ENCODE measurements at regions not wholly inside any gene's neighbourhood (a gene's known extent, or its start where the extent isn't known, plus 50 kb on each side); places are given as distances from the start of the nearest gene placed in this dataset.

- Histone ChIP-seq H2BK120ac (replicated peaks; ENCODE audit: low read depth, low read length) (no peak overlapping the region), H3K27ac (ENCODE audit: low read depth, low read length) (no peak overlapping the region), H2AFZ (ENCODE audit: low read length) (no peak overlapping the region), H3K27me3 (replicated peaks in 1 of 4; ENCODE audit: control insufficient read depth in 3 of 4, extremely low read depth in 1 of 4, insufficient read depth in 3 of 4, low read length in 3 of 4) (no peaks in the 10 kb centered on the region), H3K14ac (ENCODE audit: insufficient read length) (no peak overlapping the region), H3K79me2 (ENCODE audit: control insufficient read depth in 1 of 2, insufficient read depth in 2 of 2, low read length in 2 of 2) (no peaks in the 10 kb centered on the region), H3K23ac (ENCODE audit: insufficient read length) (no peak overlapping the region), H2BK12ac (ENCODE audit: low read depth, low read length) (no peak overlapping the region), H4K5ac (ENCODE audit: insufficient read length, low read depth, low read length) (no peak overlapping the region), H3K9ac (replicated peaks in 1 of 4; ENCODE audit: extremely low read depth in 1 of 4, low read depth in 3 of 4, low read length in 3 of 4) (no peak overlapping the region), H4K20me1 (replicated peaks in 1 of 2; ENCODE audit: control insufficient read depth in 1 of 2, insufficient read depth in 2 of 2, low read length in 2 of 2) (no peaks in the 10 kb centered on the region), H2AK5ac (ENCODE audit: low read depth, low read length) (no peak overlapping the region), H3K9me3 (ENCODE audit: insufficient read depth in 2 of 2, low read depth in 1 of 2, low read length in 1 of 2) (no peaks in the 10 kb centered on the region), H3K79me1 (ENCODE audit: low read depth, low read length) (no peaks in the 10 kb centered on the region), H3K56ac (replicated peaks; ENCODE audit: insufficient read length, low read depth, low read length) (no peak overlapping the region), H3K4ac (replicated peaks; ENCODE audit: insufficient read length, low read depth, low read length) (no peak overlapping the region), H4K91ac (replicated peaks; ENCODE audit: insufficient read length, low read length) (no peak overlapping the region), H3K36me3 (ENCODE audit: control insufficient read depth in 2 of 4, insufficient read depth in 4 of 4, low read length in 3 of 4) (no peaks in the 10 kb centered on the region), H3K23me2 (ENCODE audit: low read depth, low read length) (no peaks in the 10 kb centered on the region), H3K18ac (ENCODE audit: extremely low read depth, low read length) (no peak overlapping the region), H2BK20ac (ENCODE audit: low read length) (no peak overlapping the region), H2BK5ac (ENCODE audit: low read depth, low read length) (no peak overlapping the region), H3K4me3 (ENCODE audit: extremely low read depth in 1 of 4, insufficient read depth in 2 of 4, low read depth in 3 of 4, low read length in 4 of 4) (no peak overlapping the region), H3K4me2 (ENCODE audit: insufficient read depth in 1 of 2, low read depth in 2 of 2, low read length in 2 of 2) (no peak overlapping the region), H2BK15ac (ENCODE audit: low read length) (no peak overlapping the region), H3K4me1 (replicated peaks in 1 of 4; ENCODE audit: control insufficient read depth in 3 of 4, insufficient read depth in 4 of 4, low read length in 3 of 4) (no peaks in the 10 kb centered on the region), H4K8ac (ENCODE audit: extremely low read depth, insufficient read depth, low read length) (no peak overlapping the region)
- ChIA-PET CTCF (ENCODE audit: partially characterized antibody) (no interaction called here), POLR2A (ENCODE audit: partially characterized antibody) (no interaction called here)
- FAIRE-seq: no peak
- WGBS, 2 experiments (ENCODE audit: extremely low coverage in 1 of 2, insufficient coverage in 1 of 2, insufficient read length in 1 of 2, insufficient replicate concordance in 2 of 2, low coverage in 1 of 2, low lambda C conversion rate in 2 of 2, missing lambda C conversion rate in 1 of 2): 89% methylated on average over 5 of the region's 5 CpGs; no CpG with 5 or more reads in 1 of the 2 experiments
- DNase-seq (ENCODE audit: low read depth in 1 of 2, low spot score in 2 of 2): no peak
- TF ChIP-seq TCF12 (IDR thresholded peaks at IDR 0.05; ENCODE audit: low read depth, low read length) (no peak), POLR2A (IDR thresholded peaks at IDR 0.05; ENCODE audit: control extremely low read depth in 1 of 2, low read depth in 2 of 2, low read length in 2 of 2) (no peak), E2F6 (IDR thresholded peaks at IDR 0.05) (no peak), CTCF (IDR thresholded peaks at IDR 0.05; ENCODE audit: control extremely low read depth in 1 of 3, insufficient read depth in 1 of 3, low read depth in 1 of 3, low read length in 3 of 3) (no peak), ZNF274 (IDR thresholded peaks at IDR 0.05; ENCODE audit: borderline replicate concordance, extremely low read depth, low read length) (no peak), JUND (IDR thresholded peaks at IDR 0.05; ENCODE audit: low read length) (no peak), MAFK (IDR thresholded peaks at IDR 0.05; ENCODE audit: low read depth, low read length) (no peak), RFX5 (IDR thresholded peaks at IDR 0.05; ENCODE audit: borderline replicate concordance, low read depth, low read length) (no peak)
These were observed 222.4 kb upstream of the NR3C2 start for GRCh38 chr4:148664636-148665035.

Measured in H1 (cell line).